ENCODE measurements at regions not wholly inside any gene's neighbourhood (a gene's known extent, or its start where the extent isn't known, plus 50 kb on each side); places are given as distances from the start of the nearest gene placed in this dataset.
A peak's percentile ranks its signal among the peaks of the same experiment; 100 is the strongest.

DNA sequence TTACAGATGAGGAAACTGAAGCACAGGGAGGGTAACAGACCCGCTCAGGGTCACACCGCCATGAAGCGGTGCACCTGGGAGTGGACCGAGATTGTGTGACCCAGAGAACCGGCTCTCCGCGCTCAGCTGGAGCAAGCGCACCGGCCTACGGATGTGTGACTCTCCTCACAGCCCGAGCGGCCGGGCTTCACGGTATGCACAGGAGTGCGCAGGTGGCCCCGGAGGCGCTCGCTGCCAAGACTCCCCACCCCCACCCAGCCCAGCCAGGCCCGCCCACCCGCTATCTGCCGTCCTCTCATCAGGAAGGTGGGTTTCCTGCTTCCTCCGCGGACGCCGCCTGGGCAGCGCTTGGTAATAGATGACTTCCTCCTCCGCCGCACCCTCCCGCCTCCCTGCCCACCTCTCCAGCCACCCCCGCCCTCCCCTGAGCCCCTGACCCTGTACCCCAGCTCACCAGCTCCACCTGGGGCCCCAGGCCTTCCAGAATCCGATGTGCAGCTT, 110.7 kb downstream of the NCOR2 start:
- Mint-ChIP-seq H3K4me3 (peak overlapping the region; percentile 85), H3K27ac (peak overlapping the region; percentile 86), H3K9me3 (no peaks in the 10 kb centered on the region), H3K4me1 (peaks cover 73% of the 10 kb centered on the region), H3K27me3 (no peaks in the 10 kb centered on the region), H3K36me3 (ENCODE audit: low read depth) (peaks cover 28% of the 10 kb centered on the region)
- TF ChIP-seq, protein P1, sequence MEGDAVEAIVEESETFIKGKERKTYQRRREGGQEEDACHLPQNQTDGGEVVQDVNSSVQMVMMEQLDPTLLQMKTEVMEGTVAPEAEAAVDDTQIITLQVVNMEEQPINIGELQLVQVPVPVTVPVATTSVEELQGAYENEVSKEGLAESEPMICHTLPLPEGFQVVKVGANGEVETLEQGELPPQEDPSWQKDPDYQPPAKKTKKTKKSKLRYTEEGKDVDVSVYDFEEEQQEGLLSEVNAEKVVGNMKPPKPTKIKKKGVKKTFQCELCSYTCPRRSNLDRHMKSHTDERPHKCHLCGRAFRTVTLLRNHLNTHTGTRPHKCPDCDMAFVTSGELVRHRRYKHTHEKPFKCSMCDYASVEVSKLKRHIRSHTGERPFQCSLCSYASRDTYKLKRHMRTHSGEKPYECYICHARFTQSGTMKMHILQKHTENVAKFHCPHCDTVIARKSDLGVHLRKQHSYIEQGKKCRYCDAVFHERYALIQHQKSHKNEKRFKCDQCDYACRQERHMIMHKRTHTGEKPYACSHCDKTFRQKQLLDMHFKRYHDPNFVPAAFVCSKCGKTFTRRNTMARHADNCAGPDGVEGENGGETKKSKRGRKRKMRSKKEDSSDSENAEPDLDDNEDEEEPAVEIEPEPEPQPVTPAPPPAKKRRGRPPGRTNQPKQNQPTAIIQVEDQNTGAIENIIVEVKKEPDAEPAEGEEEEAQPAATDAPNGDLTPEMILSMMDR (IDR thresholded peaks at IDR 0.05): no peak
- ChIA-PET POLR2A (interaction anchor here (0.5 to 5.3 kb wide), 7 partner anchors 9 to 316 kb away, joined by 3 to 62 read pairs (median 5); no protein-coding TSS in a partner anchor), CTCF (interaction anchor here (4.8 kb wide), 1 partner anchor 9 kb away, joined by 24 read pairs; no protein-coding TSS in a partner anchor)
- intact Hi-C loops (cut with micrococcal nuclease): loop anchor here (1.0 to 10.0 kb wide), 7 partner anchors 10 to 538 kb away; partner anchors contain the start of gene BRI3BP
- DNase-seq (peak; percentile 35), ATAC-seq (ENCODE audit: low read depth) (peak; percentile 12)

DNA sequence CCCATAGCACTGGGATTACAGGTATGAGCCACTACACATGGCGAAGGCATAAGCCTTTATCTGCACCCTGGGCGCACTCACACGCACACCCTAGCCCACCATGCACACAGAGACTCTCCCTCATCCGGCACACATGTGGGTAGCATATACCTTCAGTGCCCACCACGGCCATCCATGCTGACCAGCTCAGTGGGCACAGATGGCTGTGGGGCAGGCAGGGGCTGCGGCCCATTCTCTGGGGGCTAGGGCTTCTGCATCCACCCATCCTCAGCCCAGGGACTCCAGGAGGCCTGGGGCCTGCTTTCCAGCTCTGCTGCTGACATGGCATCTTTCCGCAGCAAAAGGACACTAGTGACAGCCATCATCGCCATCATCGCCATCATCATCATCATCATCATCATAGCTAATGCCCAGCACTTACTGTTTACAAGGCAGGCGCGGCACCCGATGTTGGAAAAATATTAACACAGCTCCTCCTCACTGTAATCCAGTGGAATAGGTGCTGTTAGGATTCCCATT, 111.2 kb downstream of the NCOR2 start:
- H3K4me3 Mint-ChIP-seq: peak overlapping the region; percentile 85
- H3K27ac Mint-ChIP-seq: peak overlapping the region; percentile 86
- no peaks in the 10 kb centered on the region for H3K9me3 Mint-ChIP-seq
- TF ChIP-seq, protein P1 (IDR thresholded peaks at IDR 0.05): no peak
- H3K4me1 Mint-ChIP-seq: peaks cover 77% of the 10 kb centered on the region
- DNase-seq: no peak
- H3K36me3 Mint-ChIP-seq (ENCODE audit: low read depth): peaks cover 22% of the 10 kb centered on the region
- ChIA-PET CTCF (interaction anchor here (0.9 to 4.8 kb wide), 3 partner anchors 10 to 32 kb away, joined by 3 to 24 read pairs (median 3); no protein-coding TSS in a partner anchor), POLR2A (interaction anchor here (0.6 to 5.3 kb wide), 6 partner anchors 9 to 66 kb away, joined by 3 to 62 read pairs (median 6); no protein-coding TSS in a partner anchor)
- ATAC-seq (ENCODE audit: low read depth): no peak
- intact Hi-C loops (cut with micrococcal nuclease): loop anchor here (2.0 to 10.0 kb wide), 2 partner anchors 465 to 539 kb away; partner anchors contain the start of gene BRI3BP
- H3K27me3 Mint-ChIP-seq: no peaks in the 10 kb centered on the region

DNA sequence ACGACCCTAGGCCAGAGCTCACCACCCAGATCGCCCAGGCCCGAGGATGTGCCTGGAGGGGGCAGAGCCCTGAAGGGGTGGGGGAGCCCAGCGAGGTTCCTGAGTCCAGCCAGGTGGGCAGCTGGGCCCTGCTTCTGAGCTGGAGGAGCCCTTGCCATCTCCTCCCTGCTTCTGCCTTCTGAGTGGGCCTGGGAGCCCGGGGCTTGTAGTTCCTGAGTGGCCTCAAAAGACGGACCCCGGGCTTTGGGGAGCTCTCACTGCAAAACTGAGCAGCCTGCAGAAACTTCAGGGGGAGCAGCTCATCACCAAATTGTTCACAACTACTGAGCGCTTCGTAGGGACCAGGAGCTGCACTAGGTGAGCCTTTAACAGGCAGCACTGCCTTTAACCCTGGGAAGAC, 112.1 kb downstream of the NCOR2 start:
- DNase-seq: no peak
- Mint-ChIP-seq H3K27me3 (no peaks in the 10 kb centered on the region), H3K9me3 (no peaks in the 10 kb centered on the region), H3K27ac (no peak overlapping the region), H3K36me3 (ENCODE audit: low read depth) (peaks cover 23% of the 10 kb centered on the region), H3K4me3 (peak overlapping the region; percentile 85), H3K4me1 (peaks cover 82% of the 10 kb centered on the region)
- no peak for ATAC-seq (ENCODE audit: low read depth)
- TF ChIP-seq, protein P1 (IDR thresholded peaks at IDR 0.05): no peak
- intact Hi-C loops (cut with micrococcal nuclease): loop anchor here (10.0 kb wide), 1 partner anchor 539 kb away; the partner anchor contains the start of gene BRI3BP
- CTCF ChIA-PET: interaction anchor here (0.9 to 4.8 kb wide), 3 partner anchors 10 to 33 kb away, joined by 3 to 24 read pairs (median 3); no protein-coding TSS in a partner anchor
- POLR2A ChIA-PET: interaction anchor here (1.2 to 5.3 kb wide), 4 partner anchors 10 to 112 kb away, joined by 4 to 62 read pairs (median 20); partner anchors contain the start of gene NCOR2

DNA sequence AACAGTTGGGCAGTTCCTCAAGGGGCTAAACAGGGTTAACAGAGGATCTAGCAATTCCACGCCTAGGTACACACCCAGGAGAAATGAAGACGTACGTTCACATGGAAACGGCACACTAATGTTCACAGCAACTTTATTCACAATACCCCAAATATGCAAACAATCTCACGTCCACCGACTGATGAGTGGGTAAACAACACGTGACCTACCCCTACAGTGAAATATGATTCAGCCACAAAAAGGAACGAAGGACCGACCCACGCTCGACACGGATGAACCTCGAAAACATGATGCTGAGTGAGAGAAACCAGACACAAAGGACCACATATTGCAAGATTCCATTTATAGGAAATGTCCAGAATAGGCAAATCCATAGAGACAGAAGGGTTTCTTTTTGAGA, 112.7 kb downstream of the NCOR2 start:
- Mint-ChIP-seq H3K27me3 (no peaks in the 10 kb centered on the region), H3K4me1 (peaks cover 82% of the 10 kb centered on the region), H3K27ac (peak overlapping the region; percentile 4), H3K4me3 (peak overlapping the region; percentile 49), H3K9me3 (no peaks in the 10 kb centered on the region), H3K36me3 (ENCODE audit: low read depth) (peaks cover 23% of the 10 kb centered on the region)
- no peak for ATAC-seq (ENCODE audit: low read depth)
- ChIA-PET POLR2A (interaction anchor here (1.2 to 5.3 kb wide), 4 partner anchors 11 to 113 kb away, joined by 4 to 62 read pairs (median 20); partner anchors contain the start of gene NCOR2), CTCF (interaction anchor here (1.1 to 4.8 kb wide), 2 partner anchors 11 to 34 kb away, joined by 3 to 24 read pairs; no protein-coding TSS in a partner anchor)
- TF ChIP-seq, protein P1 (IDR thresholded peaks at IDR 0.05): no peak
- DNase-seq: no peak
- intact Hi-C loops (cut with micrococcal nuclease): loop anchor here (10.0 kb wide), 1 partner anchor 540 kb away; the partner anchor contains the start of gene BRI3BP

DNA sequence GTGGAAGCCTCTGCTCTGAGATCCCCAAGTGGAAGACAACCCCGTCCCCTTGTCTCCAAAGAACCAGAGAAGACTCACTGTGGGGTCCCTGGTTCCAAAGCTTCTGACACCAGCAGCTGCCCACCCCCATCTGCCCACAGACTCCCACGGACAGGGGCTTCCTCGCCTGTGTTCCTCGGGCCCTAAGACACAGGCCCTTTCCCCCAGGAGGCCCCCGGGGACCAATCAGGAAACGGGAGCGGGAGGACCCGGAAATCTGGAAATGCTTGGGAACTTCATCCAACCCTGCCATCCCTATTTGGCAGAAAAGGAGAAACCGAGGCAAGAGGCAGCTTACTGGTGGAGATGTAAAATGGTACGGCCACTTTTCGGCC, 113.1 kb downstream of the NCOR2 start:
- H3K4me3 Mint-ChIP-seq: peak overlapping the region; percentile 69
- POLR2A ChIA-PET: interaction anchor here (0.9 to 5.3 kb wide), 6 partner anchors 11 to 155 kb away, joined by 3 to 62 read pairs (median 14); no protein-coding TSS in a partner anchor
- no peaks in the 10 kb centered on the region for H3K9me3 Mint-ChIP-seq
- ATAC-seq (ENCODE audit: low read depth) (no peak), DNase-seq (no peak)
- intact Hi-C loops (cut with micrococcal nuclease): loop anchor here (10.0 kb wide), 1 partner anchor 540 kb away; the partner anchor contains the start of gene BRI3BP
- TF ChIP-seq, protein P1 (IDR thresholded peaks at IDR 0.05): no peak
- H3K27me3 Mint-ChIP-seq: no peaks in the 10 kb centered on the region
- peaks cover 22% of the 10 kb centered on the region for H3K36me3 Mint-ChIP-seq (ENCODE audit: low read depth)
- peaks cover 78% of the 10 kb centered on the region for H3K4me1 Mint-ChIP-seq
- H3K27ac Mint-ChIP-seq: peak overlapping the region; percentile 76
- CTCF ChIA-PET: interaction anchor here (4.8 kb wide), 1 partner anchor 11 kb away, joined by 24 read pairs; no protein-coding TSS in a partner anchor

Data from activated B cell treated with CpG ODN at 0.5 μM for 24 hours (primary cell).